ENCODE measurements at regions not wholly inside any gene's neighbourhood (a gene's known extent, or its start where the extent isn't known, plus 50 kb on each side); places are given as distances from the start of the nearest gene placed in this dataset.

GRCh38 chr20:24194143-24194542 is 205.6 kb upstream of the GGTLC1 start:
- TF ChIP-seq, protein P1, sequence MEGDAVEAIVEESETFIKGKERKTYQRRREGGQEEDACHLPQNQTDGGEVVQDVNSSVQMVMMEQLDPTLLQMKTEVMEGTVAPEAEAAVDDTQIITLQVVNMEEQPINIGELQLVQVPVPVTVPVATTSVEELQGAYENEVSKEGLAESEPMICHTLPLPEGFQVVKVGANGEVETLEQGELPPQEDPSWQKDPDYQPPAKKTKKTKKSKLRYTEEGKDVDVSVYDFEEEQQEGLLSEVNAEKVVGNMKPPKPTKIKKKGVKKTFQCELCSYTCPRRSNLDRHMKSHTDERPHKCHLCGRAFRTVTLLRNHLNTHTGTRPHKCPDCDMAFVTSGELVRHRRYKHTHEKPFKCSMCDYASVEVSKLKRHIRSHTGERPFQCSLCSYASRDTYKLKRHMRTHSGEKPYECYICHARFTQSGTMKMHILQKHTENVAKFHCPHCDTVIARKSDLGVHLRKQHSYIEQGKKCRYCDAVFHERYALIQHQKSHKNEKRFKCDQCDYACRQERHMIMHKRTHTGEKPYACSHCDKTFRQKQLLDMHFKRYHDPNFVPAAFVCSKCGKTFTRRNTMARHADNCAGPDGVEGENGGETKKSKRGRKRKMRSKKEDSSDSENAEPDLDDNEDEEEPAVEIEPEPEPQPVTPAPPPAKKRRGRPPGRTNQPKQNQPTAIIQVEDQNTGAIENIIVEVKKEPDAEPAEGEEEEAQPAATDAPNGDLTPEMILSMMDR (conservative IDR thresholded peaks at IDR 0.05), result no peak
- no peak for TF ChIP-seq EZH2 (IDR thresholded peaks at IDR 0.05; ENCODE audit: low read depth)
